ENCODE measurements at regions not wholly inside any gene's neighbourhood (a gene's known extent, or its start where the extent isn't known, plus 50 kb on each side); places are given as distances from the start of the nearest gene placed in this dataset.
A peak's percentile ranks its signal among the peaks of the same experiment; 100 is the strongest.

GRCh38 chr3:98977520-98977919, 76.0 kb upstream of the DCBLD2 start:
- H4K20me1 ChIP-seq (ENCODE audit: insufficient read depth, low read length) = no peaks in the 10 kb centered on the region
- H3K27me3 ChIP-seq (ENCODE audit: control insufficient read depth in 1 of 2, insufficient read depth in 2 of 2, low read length in 2 of 2) = no peaks in the 10 kb centered on the region
- FAIRE-seq (no peak), ATAC-seq (no peak), DNase-seq (ENCODE audit: low spot score) (peak; percentile 75)
- no peak overlapping the region for H3K4me2 ChIP-seq (ENCODE audit: low read depth, low read length)
- H3K79me2 ChIP-seq (ENCODE audit: insufficient read depth, low read length) = no peaks in the 10 kb centered on the region
- H3K27ac ChIP-seq (ENCODE audit: extremely low read length, insufficient read depth, low read length) = no peak overlapping the region
- CTCF ChIA-PET (ENCODE audit: low intra/inter-chr PET ratio, low total read pairs) = no interaction called here
- POLR2A ChIA-PET = no interaction called here
- peaks cover 16% of the 10 kb centered on the region for H3K4me1 ChIP-seq (ENCODE audit: insufficient read depth, low read length)
- no peaks in the 10 kb centered on the region for H3K9me3 ChIP-seq (ENCODE audit: low read length)
- intact Hi-C loops (cut with micrococcal nuclease; ENCODE audit: unreplicated experiment) = loop anchor here (5.0 kb wide), 1 partner anchor 75 kb away; the partner anchor contains the start of gene DCBLD2
- no peak overlapping the region for H3K9ac ChIP-seq (ENCODE audit: insufficient read depth, low read depth, low read length)
- no peak overlapping the region for H3K4me3 ChIP-seq (replicated peaks in 1 of 3; ENCODE audit: insufficient read depth in 1 of 3, low read depth in 2 of 3, low read length in 3 of 3)
- H3K36me3 ChIP-seq (replicated peaks in 1 of 2; ENCODE audit: control insufficient read depth in 1 of 2, insufficient read depth in 2 of 2, low read length in 2 of 2) = no peaks in the 10 kb centered on the region
- no TSS peak for BruUV-seq (replicated peaks)
- H2AFZ ChIP-seq (ENCODE audit: low read length) = no peak overlapping the region
- WGBS (ENCODE audit: low lambda C conversion rate) = 3% methylated on average over 2 of the region's 2 CpGs
- in situ Hi-C loops (cut with HindIII; ENCODE audit: extremely low pct_ligation_motif_present, low pct_unique_long_range_greater_than_20kb) = no loop called here
- TF ChIP-seq ZNF83 (CRISPR knock-in tag; IDR thresholded peaks at IDR 0.05; ENCODE audit: borderline replicate concordance) (no peak), U2AF1 (optimal IDR thresholded peaks at IDR 0.05; ENCODE audit: low read depth, low read length) (no peak), ZNF260 (CRISPR knock-in tag; IDR thresholded peaks at IDR 0.05; ENCODE audit: borderline replicate concordance, low read depth) (no peak), RARA (CRISPR knock-in tag; IDR thresholded peaks at IDR 0.05) (peak; percentile 37; the same call in 1 of the 2 replicates), ZNF644 (CRISPR knock-in tag; IDR thresholded peaks at IDR 0.05; ENCODE audit: low read depth) (0 out of 2 replicates have a peak, but pooled peaks have one; percentile 16), ZBED4 (CRISPR knock-in tag; IDR thresholded peaks at IDR 0.05; ENCODE audit: borderline replicate concordance) (no peak), USF2 (IDR thresholded peaks at IDR 0.05; ENCODE audit: low read depth, low read length) (no peak), USF2 (CRISPR knock-in tag; IDR thresholded peaks at IDR 0.05; ENCODE audit: borderline replicate concordance) (no peak), NFATC3 (CRISPR knock-in tag; IDR thresholded peaks at IDR 0.05) (no peak), HOMEZ (CRISPR knock-in tag; IDR thresholded peaks at IDR 0.05; ENCODE audit: low read depth) (no peak), TBP (CRISPR knock-in tag; IDR thresholded peaks at IDR 0.05) (no peak), SATB2 (CRISPR knock-in tag; IDR thresholded peaks at IDR 0.05) (no peak), RFX3 (CRISPR knock-in tag; IDR thresholded peaks at IDR 0.05) (no peak), FOSL2 (CRISPR knock-in tag; IDR thresholded peaks at IDR 0.05) (peak; percentile 74), E2F5 (CRISPR knock-in tag; conservative IDR thresholded peaks at IDR 0.05) (no peak), ZNF569 (CRISPR knock-in tag; IDR thresholded peaks at IDR 0.05; ENCODE audit: borderline replicate concordance) (no peak), ETV5 (CRISPR knock-in tag; IDR thresholded peaks at IDR 0.05; ENCODE audit: borderline replicate concordance) (peak; percentile 39; the same call in 1 of the 2 replicates)

All from HepG2 (cell line).